Keratinocyte (primary cell): ENCODE measurements at regions not wholly inside any gene's neighbourhood (a gene's known extent, or its start where the extent isn't known, plus 50 kb on each side); places are given as distances from the start of the nearest gene placed in this dataset.

Source experiments
- DNase-seq: peaks from one replicate; pipeline ENCODE4 v3.0.0-alpha.2; 2011; ENCODE audit warnings: low read depth, missing footprints, low spot score
- FAIRE-seq: peaks from 2 replicates; lab custom pipeline; 2011; peaks lifted over from hg19 to GRCh38; lab: Jason Lieb, UNC
- H2AFZ ChIP-seq: 2 replicates; pipeline ENCODE4 v1.6.0; 2012; ENCODE audit warnings: low read length, control low read depth, inconsistent platforms; ENCODE audit not compliant: control insufficient read depth
- H3K27ac ChIP-seq: 2 replicates; pipeline ENCODE4 v1.5.1; 2011; ENCODE audit warnings: low read length; ENCODE audit not compliant: control insufficient read depth, insufficient read depth
- H3K27me3 ChIP-seq: 3 replicates; pipeline ENCODE4 v1.6.0; 2011; ENCODE audit warnings: low read length; ENCODE audit not compliant: control insufficient read depth, insufficient read depth; ENCODE audit errors: extremely low read depth
- H3K36me3 ChIP-seq, 2 experiments: 2 replicates in 1 of 2; 3 replicates in 1 of 2; pipeline ENCODE4 v1.5.1; 2011; ENCODE audit warnings: low read length in 2 of 2, mild to moderate bottlenecking in 1 of 2; ENCODE audit not compliant: control insufficient read depth in 2 of 2, insufficient read depth in 2 of 2; ENCODE audit errors: extremely low read depth in 1 of 2
- H3K4me1 ChIP-seq: 3 replicates; pipeline ENCODE4 v1.5.1; 2011; ENCODE audit warnings: low read length; ENCODE audit not compliant: control insufficient read depth, insufficient read depth; ENCODE audit errors: extremely low read depth
- H3K4me2 ChIP-seq: 3 replicates; pipeline ENCODE4 v1.6.0; 2011; ENCODE audit warnings: low read depth, low read length; ENCODE audit not compliant: control insufficient read depth, insufficient read depth; ENCODE audit errors: extremely low read depth
- H3K4me3 ChIP-seq, 3 experiments: fragments of 200-600 bp in 1 of 3; sonication (generic) in 1 of 3; 2 replicates in 2 of 3; 3 replicates in 1 of 3; pipeline ENCODE4 v1.5.1; 2011 to 2016; ENCODE audit warnings: low read length in 3 of 3, mild to moderate bottlenecking in 3 of 3, control low read depth in 2 of 3, inconsistent platforms in 1 of 3, low read depth in 1 of 3, mixed read lengths in 1 of 3, mixed run types in 1 of 3, moderate library complexity in 1 of 3; ENCODE audit not compliant: control insufficient read depth in 2 of 3, insufficient read depth in 2 of 3; ENCODE audit errors: extremely low read depth in 1 of 3
- H3K79me2 ChIP-seq: 2 replicates; pipeline ENCODE4 v1.6.0; 2012; ENCODE audit warnings: low read length; ENCODE audit not compliant: control insufficient read depth, insufficient read depth
- H3K9ac ChIP-seq: 3 replicates; pipeline ENCODE4 v1.6.0; 2011; ENCODE audit warnings: low read length; ENCODE audit not compliant: control insufficient read depth, insufficient read depth; ENCODE audit errors: extremely low read depth
- H3K9me1 ChIP-seq: 3 replicates; pipeline ENCODE4 v1.6.0; 2011; ENCODE audit warnings: low read length; ENCODE audit not compliant: control insufficient read depth, insufficient read depth; ENCODE audit errors: extremely low read depth
- H3K9me3 ChIP-seq: 2 replicates; pipeline ENCODE4 v1.5.1; 2012; ENCODE audit warnings: low read depth, low read length; ENCODE audit not compliant: control insufficient read depth
- H4K20me1 ChIP-seq: 3 replicates; pipeline ENCODE4 v1.6.0; 2011; ENCODE audit warnings: low read length; ENCODE audit not compliant: control insufficient read depth, insufficient read depth; ENCODE audit errors: extremely low read depth
- EZH2 ChIP-seq: IDR thresholded peaks from one replicate; pipeline ENCODE4 v1.6.1; 2012; ENCODE audit warnings: inconsistent platforms, mild to moderate bottlenecking, low read length, moderate library complexity
- dilution Hi-C: fragments of 300-500 bp; cut with MboI; formaldehyde crosslinking; loops from one replicate; pipeline ENCODE4 v1.7.0; 2020; ENCODE audit warnings: low sequenced_read_pairs; ENCODE audit not compliant: extremely low pct_ligation_motif_present
- TF ChIP-seq, protein P1 (sequence below), 3 experiments: IDR thresholded peaks in 1 of 3; conservative IDR thresholded peaks in 1 of 3; optimal IDR thresholded peaks in 1 of 3; 2 replicates in 2 of 3; 3 replicates in 1 of 3; pipeline versions ENCODE3 to v1.5.1; 2011; ENCODE audit warnings: low read length in 3 of 3, mild to moderate bottlenecking in 3 of 3, moderate library complexity in 2 of 3, control low read depth in 1 of 3, inconsistent platforms in 1 of 3; ENCODE audit not compliant: insufficient read depth in 2 of 3; ENCODE audit errors: extremely low read depth in 1 of 3

DNA sequence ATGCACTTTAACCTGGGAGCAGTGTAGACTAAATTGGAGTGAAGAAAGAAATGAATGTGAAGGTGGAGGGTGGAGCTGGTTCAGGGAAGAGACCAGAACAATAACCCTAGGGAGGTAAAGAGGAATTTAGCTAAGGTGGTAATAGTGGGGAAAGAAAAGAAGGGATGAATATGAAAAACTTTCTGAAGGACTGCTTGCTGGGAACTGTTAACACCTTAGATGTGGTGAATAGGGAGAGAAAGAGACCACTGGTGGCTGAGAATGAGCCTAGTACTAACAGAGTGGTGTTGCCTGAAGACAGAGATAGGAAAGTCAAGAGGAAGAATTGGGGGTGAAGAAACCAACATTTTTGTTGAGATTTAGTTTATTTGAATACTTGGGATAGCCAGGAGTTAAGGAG lies 78.4 kb upstream of the HS3ST5 start:
- Histone ChIP-seq H2AFZ (no peak overlapping the region), H3K27ac (no peak overlapping the region), H3K4me2 (no peak overlapping the region), H3K9me3 (no peaks in the 10 kb centered on the region), H3K36me3 (no peaks in the 10 kb centered on the region), H3K79me2 (no peaks in the 10 kb centered on the region), H4K20me1 (no peaks in the 10 kb centered on the region), H3K9ac (no peak overlapping the region), H3K27me3 (no peaks in the 10 kb centered on the region), H3K4me3 (no peak overlapping the region), H3K9me1 (no peaks in the 10 kb centered on the region), H3K4me1 (no peaks in the 10 kb centered on the region)
- dilution Hi-C loops, result no loop called here
- DNase-seq (no peak), FAIRE-seq (no peak)
- TF ChIP-seq EZH2, result no peak
- TF ChIP-seq, protein P1, sequence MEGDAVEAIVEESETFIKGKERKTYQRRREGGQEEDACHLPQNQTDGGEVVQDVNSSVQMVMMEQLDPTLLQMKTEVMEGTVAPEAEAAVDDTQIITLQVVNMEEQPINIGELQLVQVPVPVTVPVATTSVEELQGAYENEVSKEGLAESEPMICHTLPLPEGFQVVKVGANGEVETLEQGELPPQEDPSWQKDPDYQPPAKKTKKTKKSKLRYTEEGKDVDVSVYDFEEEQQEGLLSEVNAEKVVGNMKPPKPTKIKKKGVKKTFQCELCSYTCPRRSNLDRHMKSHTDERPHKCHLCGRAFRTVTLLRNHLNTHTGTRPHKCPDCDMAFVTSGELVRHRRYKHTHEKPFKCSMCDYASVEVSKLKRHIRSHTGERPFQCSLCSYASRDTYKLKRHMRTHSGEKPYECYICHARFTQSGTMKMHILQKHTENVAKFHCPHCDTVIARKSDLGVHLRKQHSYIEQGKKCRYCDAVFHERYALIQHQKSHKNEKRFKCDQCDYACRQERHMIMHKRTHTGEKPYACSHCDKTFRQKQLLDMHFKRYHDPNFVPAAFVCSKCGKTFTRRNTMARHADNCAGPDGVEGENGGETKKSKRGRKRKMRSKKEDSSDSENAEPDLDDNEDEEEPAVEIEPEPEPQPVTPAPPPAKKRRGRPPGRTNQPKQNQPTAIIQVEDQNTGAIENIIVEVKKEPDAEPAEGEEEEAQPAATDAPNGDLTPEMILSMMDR (optimal IDR thresholded peaks at IDR 0.05 in 1 of 3, IDR thresholded peaks at IDR 0.05 in 1 of 3, conservative IDR thresholded peaks at IDR 0.05 in 1 of 3; ENCODE audit: extremely low read depth in 1 of 3, insufficient read depth in 2 of 3, low read length in 3 of 3), result no peak

- no peak overlapping the region for H3K4me2 ChIP-seq
- no peaks in the 10 kb centered on the region for H3K9me3 ChIP-seq
- FAIRE-seq (no peak), DNase-seq (no peak)
- H2AFZ ChIP-seq, result no peak overlapping the region
- dilution Hi-C loops, result no loop called here
- no peak overlapping the region for H3K4me3 ChIP-seq
- H3K36me3 ChIP-seq, result no peaks in the 10 kb centered on the region
- H3K4me1 ChIP-seq, result no peaks in the 10 kb centered on the region
- no peak overlapping the region for H3K27ac ChIP-seq
- no peak overlapping the region for H3K9ac ChIP-seq
- H4K20me1 ChIP-seq, result no peaks in the 10 kb centered on the region
- no peaks in the 10 kb centered on the region for H3K27me3 ChIP-seq
- TF ChIP-seq EZH2, result no peak
- TF ChIP-seq, protein P1 (optimal IDR thresholded peaks at IDR 0.05 in 1 of 3, IDR thresholded peaks at IDR 0.05 in 1 of 3, conservative IDR thresholded peaks at IDR 0.05 in 1 of 3; ENCODE audit: extremely low read depth in 1 of 3, insufficient read depth in 2 of 3, low read length in 3 of 3), result no peak
- no peaks in the 10 kb centered on the region for H3K79me2 ChIP-seq
- H3K9me1 ChIP-seq, result no peaks in the 10 kb centered on the region
Observed at GRCh38 chr6:114419175-114419574, 76.4 kb upstream of the HS3ST5 start.
